Thyroid gland (tissue), 4 donors: ENCODE measurements at regions not wholly inside any gene's neighbourhood (a gene's known extent, or its start where the extent isn't known, plus 50 kb on each side); places are given as distances from the start of the nearest gene placed in this dataset.

Experiments used
- DNase-seq, 2 donors: peaks; one replicate each; pipeline ENCODE4 v3.0.0-alpha.2; 2019
- H3K27ac ChIP-seq, 3 donors: fragments of 200-600 bp; sonication (generic); 1 replicate in 2 of 3; 2 replicates in 1 of 3; pipeline ENCODE4 v1.5.1; 2016 to 2019; ENCODE audit warnings: mild to moderate bottlenecking in 1 of 3, moderate library complexity in 1 of 3
- H3K27me3 ChIP-seq: fragments of 200-600 bp; sonication (generic); one replicate; pipeline ENCODE4 v1.5.1; 2019
- H3K36me3 ChIP-seq, 2 donors: fragments of 200-600 bp; sonication (generic); one replicate each; pipeline ENCODE4 v1.5.1; 2016 to 2019
- H3K4me1 ChIP-seq, 2 donors: fragments of 200-600 bp; sonication (generic); one replicate each; pipeline ENCODE4 v1.5.1; 2017 to 2019
- H3K4me3 ChIP-seq, 3 donors: fragments of 200-600 bp; sonication (generic); replicated peaks in 1 of 3; 1 replicate in 2 of 3; 2 replicates in 1 of 3; pipeline ENCODE4 v1.5.1; 2016; ENCODE audit warnings: mild to moderate bottlenecking in 1 of 3
- H3K9me3 ChIP-seq: fragments of 200-600 bp; sonication (generic); one replicate; pipeline ENCODE4 v1.5.1; 2017
- POLR2A ChIP-seq, 2 donors: fragments of 450-650 bp; IDR thresholded peaks; one replicate each; pipeline ENCODE4 v1.6.1; 2017; ENCODE audit warnings: antibody characterized with exemption in 2 of 2, mild to moderate bottlenecking in 2 of 2, moderate library complexity in 1 of 2
- WGBS, 2 donors: methylation state at CpG; one replicate each; pipeline ENCODE4 v1.1.5; 2017; 5-methylcytosine and 5-hydroxymethylcytosine counted together
- intact Hi-C: fragments of 100-400 bp; cut with DNase I; formaldehyde crosslinking; loops from one replicate; pipeline ENCODE4 v1.15.1; 2023
- TF ChIP-seq, protein P1 (sequence below), 6 experiments: fragments of 200-600 bp in 3 of 6; fragments of 450-650 bp in 3 of 6; sonication (generic) in 3 of 6; IDR thresholded peaks; one replicate each; pipeline ENCODE4 v1.5.1; 2016 to 2019; ENCODE audit warnings: antibody characterized with exemption in 6 of 6, mild to moderate bottlenecking in 2 of 6, inconsistent platforms in 1 of 6, moderate library complexity in 1 of 6

DNA sequence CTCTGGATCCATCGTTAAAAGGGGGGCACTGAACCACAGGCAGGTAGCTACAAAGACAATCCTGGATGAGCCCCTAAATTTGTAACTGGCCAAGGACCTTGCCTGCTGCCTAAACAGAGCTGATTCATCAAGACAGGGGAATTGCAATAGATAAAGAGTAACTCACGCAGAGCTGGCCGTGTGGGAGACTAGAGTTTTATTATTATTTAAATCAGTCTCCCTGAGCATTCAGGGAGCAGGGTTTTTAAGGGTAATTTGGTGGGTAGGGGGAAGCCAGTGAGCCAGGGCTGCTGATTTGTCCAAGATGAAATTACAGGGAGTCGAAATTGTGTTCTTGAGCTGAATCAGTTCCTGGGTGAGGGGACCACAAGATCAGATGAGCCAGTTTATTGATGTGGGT is 885.1 kb upstream of the CADM2 start:
- DNase-seq = no peak
- Histone ChIP-seq H3K4me3 (no peak overlapping the region), H3K36me3 (no peaks in the 10 kb centered on the region), H3K27ac (no peak overlapping the region), H3K9me3 (no peaks in the 10 kb centered on the region), H3K27me3 (no peaks in the 10 kb centered on the region), H3K4me1 (no peaks in the 10 kb centered on the region)
- 78% methylated on average over 4 of the region's 4 CpGs for WGBS, 2 donors
- TF ChIP-seq POLR2A (IDR thresholded peaks at IDR 0.05) = no peak
- TF ChIP-seq, protein P1, sequence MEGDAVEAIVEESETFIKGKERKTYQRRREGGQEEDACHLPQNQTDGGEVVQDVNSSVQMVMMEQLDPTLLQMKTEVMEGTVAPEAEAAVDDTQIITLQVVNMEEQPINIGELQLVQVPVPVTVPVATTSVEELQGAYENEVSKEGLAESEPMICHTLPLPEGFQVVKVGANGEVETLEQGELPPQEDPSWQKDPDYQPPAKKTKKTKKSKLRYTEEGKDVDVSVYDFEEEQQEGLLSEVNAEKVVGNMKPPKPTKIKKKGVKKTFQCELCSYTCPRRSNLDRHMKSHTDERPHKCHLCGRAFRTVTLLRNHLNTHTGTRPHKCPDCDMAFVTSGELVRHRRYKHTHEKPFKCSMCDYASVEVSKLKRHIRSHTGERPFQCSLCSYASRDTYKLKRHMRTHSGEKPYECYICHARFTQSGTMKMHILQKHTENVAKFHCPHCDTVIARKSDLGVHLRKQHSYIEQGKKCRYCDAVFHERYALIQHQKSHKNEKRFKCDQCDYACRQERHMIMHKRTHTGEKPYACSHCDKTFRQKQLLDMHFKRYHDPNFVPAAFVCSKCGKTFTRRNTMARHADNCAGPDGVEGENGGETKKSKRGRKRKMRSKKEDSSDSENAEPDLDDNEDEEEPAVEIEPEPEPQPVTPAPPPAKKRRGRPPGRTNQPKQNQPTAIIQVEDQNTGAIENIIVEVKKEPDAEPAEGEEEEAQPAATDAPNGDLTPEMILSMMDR (IDR thresholded peaks at IDR 0.05) = no peak
- intact Hi-C loops = no loop called here

DNA sequence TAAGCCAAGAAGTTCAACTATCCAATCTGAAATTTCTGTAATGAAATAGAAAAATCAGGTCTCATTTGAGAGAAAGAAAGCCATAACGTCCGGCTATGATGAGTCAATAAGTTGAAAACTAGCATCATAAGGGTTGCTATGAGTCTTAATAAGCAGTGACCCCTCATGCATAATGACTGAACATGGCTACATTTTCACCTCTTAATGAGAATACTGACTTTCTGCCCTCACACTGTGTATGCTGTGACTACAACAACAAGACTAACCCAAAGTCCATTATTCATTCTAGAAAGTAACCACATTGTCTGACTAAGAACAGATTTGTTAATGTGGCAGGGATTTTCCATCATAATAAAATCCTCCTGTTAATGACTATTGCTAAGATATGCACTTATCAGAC is 884.0 kb upstream of the CADM2 start:
- Histone ChIP-seq H3K27me3 (no peaks in the 10 kb centered on the region), H3K4me1 (no peaks in the 10 kb centered on the region), H3K9me3 (no peaks in the 10 kb centered on the region), H3K36me3 (no peaks in the 10 kb centered on the region), H3K27ac (no peak overlapping the region), H3K4me3 (no peak overlapping the region)
- WGBS, 2 donors = 77 to 83% methylated on average over 2 of the region's 2 CpGs
- DNase-seq = no peak
- intact Hi-C loops = no loop called here
- TF ChIP-seq, protein P1 (IDR thresholded peaks at IDR 0.05) = no peak
- no peak for TF ChIP-seq POLR2A (IDR thresholded peaks at IDR 0.05)

DNA sequence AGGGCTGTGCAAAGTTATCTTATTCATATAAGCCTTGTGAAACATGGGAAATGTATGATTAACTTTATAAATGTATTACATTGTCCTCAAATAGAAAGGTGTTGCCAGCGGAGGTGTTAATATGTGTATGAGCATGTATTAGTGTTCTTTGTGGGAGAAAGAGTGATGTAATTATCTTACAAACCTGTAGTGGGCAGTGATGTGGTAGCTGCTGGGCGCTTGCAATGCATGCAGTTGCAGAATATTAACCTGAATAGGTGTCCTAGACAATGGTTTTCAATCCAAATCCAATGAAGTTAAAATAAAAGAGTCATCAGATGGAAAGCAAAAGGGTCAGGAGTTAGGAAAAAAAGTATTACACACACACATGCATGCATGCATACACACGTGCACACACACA is 881.3 kb upstream of the CADM2 start:
- H3K4me1 ChIP-seq = no peaks in the 10 kb centered on the region
- H3K4me3 ChIP-seq = no peak overlapping the region
- no peaks in the 10 kb centered on the region for H3K36me3 ChIP-seq
- H3K27ac ChIP-seq = no peak overlapping the region
- WGBS, 2 donors = 74 to 75% methylated on average over 3 of the region's 3 CpGs
- intact Hi-C loops = no loop called here
- no peaks in the 10 kb centered on the region for H3K27me3 ChIP-seq
- TF ChIP-seq, protein P1 (IDR thresholded peaks at IDR 0.05) = no peak
- TF ChIP-seq POLR2A (IDR thresholded peaks at IDR 0.05) = no peak
- no peak for DNase-seq
- H3K9me3 ChIP-seq = no peaks in the 10 kb centered on the region

DNA sequence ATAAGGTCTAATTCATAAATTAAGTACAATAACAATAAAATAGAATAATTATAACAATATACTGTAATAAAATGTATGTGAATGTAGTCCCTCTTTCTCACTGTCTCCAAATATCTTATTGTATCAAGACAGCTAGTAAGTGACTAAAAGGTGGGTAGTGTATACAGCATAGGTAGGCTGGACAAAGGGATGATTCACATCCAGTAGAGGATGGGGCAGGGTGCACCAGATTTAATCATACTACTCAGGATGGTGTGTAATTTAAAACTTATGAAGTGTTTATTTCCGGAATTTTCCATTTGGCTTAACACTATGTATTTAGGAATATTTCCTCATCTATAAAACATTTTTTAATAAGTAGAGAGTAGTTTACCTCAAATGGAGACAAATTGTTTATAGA is 876.1 kb upstream of the CADM2 start:
- no peaks in the 10 kb centered on the region for H3K36me3 ChIP-seq
- TF ChIP-seq, protein P1 (IDR thresholded peaks at IDR 0.05) = no peak
- no peak for TF ChIP-seq POLR2A (IDR thresholded peaks at IDR 0.05)
- H3K4me1 ChIP-seq = no peaks in the 10 kb centered on the region
- H3K4me3 ChIP-seq = no peak overlapping the region
- intact Hi-C loops = no loop called here
- no peak for DNase-seq
- 92 to 98% methylated on average over 1 of the region's 1 CpG for WGBS, 2 donors
- H3K27me3 ChIP-seq = no peaks in the 10 kb centered on the region
- no peak overlapping the region for H3K27ac ChIP-seq
- no peaks in the 10 kb centered on the region for H3K9me3 ChIP-seq

DNA sequence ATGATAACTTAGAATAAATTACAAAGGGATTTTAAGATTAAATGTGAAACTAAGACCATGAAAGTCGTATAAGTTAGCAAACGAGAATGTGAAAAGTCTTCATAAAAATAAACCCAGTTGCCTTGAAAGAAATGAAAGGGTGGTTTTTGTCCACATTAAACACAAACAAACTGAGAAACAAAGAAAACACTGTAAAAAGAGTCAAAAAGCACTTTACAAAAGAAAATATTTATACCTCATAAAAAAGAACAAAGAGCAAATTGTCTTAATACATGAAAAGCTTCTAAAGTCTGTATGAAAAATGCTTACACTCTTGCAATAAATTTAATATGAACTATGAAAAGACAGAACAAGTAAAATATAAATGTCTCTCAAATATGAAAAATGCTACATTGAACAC is 865.9 kb upstream of the CADM2 start:
- Histone ChIP-seq H3K27ac (no peak overlapping the region), H3K9me3 (no peaks in the 10 kb centered on the region), H3K4me1 (no peaks in the 10 kb centered on the region), H3K4me3 (no peak overlapping the region), H3K36me3 (no peaks in the 10 kb centered on the region), H3K27me3 (no peaks in the 10 kb centered on the region)
- intact Hi-C loops = no loop called here
- TF ChIP-seq POLR2A (IDR thresholded peaks at IDR 0.05) = no peak
- TF ChIP-seq, protein P1 (IDR thresholded peaks at IDR 0.05) = no peak
- 60 to 68% methylated on average over 2 of the region's 2 CpGs for WGBS, 2 donors
- no peak for DNase-seq
